ENCODE measurements at regions not wholly inside any gene's neighbourhood (a gene's known extent, or its start where the extent isn't known, plus 50 kb on each side); places are given as distances from the start of the nearest gene placed in this dataset.
A peak's percentile ranks its signal among the peaks of the same experiment; 100 is the strongest.

DNA sequence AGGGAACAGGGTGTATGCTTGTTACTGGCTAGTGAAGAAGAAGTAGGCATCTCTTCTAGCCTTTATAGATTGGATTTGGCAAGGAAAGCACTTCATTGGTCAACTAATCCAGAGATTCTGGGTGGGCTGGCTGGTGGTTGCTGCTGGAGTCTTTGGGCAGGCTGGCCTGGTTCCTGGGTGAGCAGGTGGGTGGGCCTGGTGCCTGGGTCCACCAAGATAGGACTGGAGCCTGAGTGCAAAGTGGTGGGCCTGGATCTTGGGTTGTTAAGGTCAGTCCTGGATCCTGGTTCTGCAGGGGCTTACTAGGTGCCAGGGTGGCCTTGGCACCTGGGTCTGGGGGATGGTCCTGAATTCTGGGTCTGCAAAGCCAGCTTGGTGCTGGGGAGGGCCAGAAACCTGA is 482.4 kb upstream of the GHITM start:
- H3K4me3 ChIP-seq (ENCODE audit: low read length in 3 of 3) = no peak overlapping the region
- FAIRE-seq = no peak
- no peaks in the 10 kb centered on the region for H3K4me1 ChIP-seq (ENCODE audit: control insufficient read depth in 2 of 3, insufficient read depth in 2 of 3, low read depth in 1 of 3, low read length in 3 of 3)
- no peak overlapping the region for H3K9ac ChIP-seq (ENCODE audit: low read length in 3 of 3)
- DNase-seq = peak in 1 of 5 donors; percentile 23
- no peaks in the 10 kb centered on the region for H3K27me3 ChIP-seq (ENCODE audit: control insufficient read depth, insufficient read depth, low read length)
- no peaks in the 10 kb centered on the region for H3K36me3 ChIP-seq (ENCODE audit: control insufficient read depth in 2 of 3, insufficient read depth in 3 of 3, low read length in 3 of 3)
- intact Hi-C loops (cut with DNase I) = no loop called here
- no peaks in the 10 kb centered on the region for H3K9me3 ChIP-seq (ENCODE audit: control insufficient read depth in 2 of 3, insufficient read depth in 1 of 3, low read length in 3 of 3)
- no peak overlapping the region for H3K27ac ChIP-seq (ENCODE audit: low read depth in 2 of 2, low read length in 2 of 2)
- TF ChIP-seq, protein P1, sequence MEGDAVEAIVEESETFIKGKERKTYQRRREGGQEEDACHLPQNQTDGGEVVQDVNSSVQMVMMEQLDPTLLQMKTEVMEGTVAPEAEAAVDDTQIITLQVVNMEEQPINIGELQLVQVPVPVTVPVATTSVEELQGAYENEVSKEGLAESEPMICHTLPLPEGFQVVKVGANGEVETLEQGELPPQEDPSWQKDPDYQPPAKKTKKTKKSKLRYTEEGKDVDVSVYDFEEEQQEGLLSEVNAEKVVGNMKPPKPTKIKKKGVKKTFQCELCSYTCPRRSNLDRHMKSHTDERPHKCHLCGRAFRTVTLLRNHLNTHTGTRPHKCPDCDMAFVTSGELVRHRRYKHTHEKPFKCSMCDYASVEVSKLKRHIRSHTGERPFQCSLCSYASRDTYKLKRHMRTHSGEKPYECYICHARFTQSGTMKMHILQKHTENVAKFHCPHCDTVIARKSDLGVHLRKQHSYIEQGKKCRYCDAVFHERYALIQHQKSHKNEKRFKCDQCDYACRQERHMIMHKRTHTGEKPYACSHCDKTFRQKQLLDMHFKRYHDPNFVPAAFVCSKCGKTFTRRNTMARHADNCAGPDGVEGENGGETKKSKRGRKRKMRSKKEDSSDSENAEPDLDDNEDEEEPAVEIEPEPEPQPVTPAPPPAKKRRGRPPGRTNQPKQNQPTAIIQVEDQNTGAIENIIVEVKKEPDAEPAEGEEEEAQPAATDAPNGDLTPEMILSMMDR (IDR thresholded peaks at IDR 0.05; ENCODE audit: borderline replicate concordance, extremely low read depth, insufficient read depth) = no peak

DNA sequence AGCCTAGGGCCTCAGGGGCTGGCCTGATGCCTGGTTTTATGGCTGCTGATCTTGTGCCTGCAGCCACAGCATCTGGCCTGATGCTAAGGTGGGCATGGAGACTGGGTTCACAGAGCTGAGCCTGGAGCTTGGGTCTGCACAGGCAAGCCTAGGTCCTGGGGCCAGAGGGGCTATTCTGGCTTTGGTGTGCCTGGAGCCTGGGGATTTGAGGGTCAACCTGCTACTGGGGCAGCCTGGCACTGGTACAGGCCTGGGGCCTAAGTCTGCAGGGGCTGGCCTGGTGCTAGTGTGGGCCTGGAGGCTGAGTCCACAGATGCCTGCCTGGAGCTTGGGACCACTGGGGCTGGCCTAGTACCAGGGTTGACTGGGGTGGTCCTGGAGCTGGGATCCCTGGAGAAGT is 481.8 kb upstream of the GHITM start:
- Histone ChIP-seq H3K9me3 (ENCODE audit: control insufficient read depth in 2 of 3, insufficient read depth in 1 of 3, low read length in 3 of 3) (no peaks in the 10 kb centered on the region), H3K4me1 (ENCODE audit: control insufficient read depth in 2 of 3, insufficient read depth in 2 of 3, low read depth in 1 of 3, low read length in 3 of 3) (no peaks in the 10 kb centered on the region), H3K36me3 (ENCODE audit: control insufficient read depth in 2 of 3, insufficient read depth in 3 of 3, low read length in 3 of 3) (no peaks in the 10 kb centered on the region), H3K27ac (ENCODE audit: low read depth in 2 of 2, low read length in 2 of 2) (no peak overlapping the region), H3K9ac (ENCODE audit: low read length in 3 of 3) (no peak overlapping the region), H3K4me3 (ENCODE audit: low read length in 3 of 3) (no peak overlapping the region), H3K27me3 (ENCODE audit: control insufficient read depth, insufficient read depth, low read length) (no peaks in the 10 kb centered on the region)
- TF ChIP-seq, protein P1 (IDR thresholded peaks at IDR 0.05; ENCODE audit: borderline replicate concordance, extremely low read depth, insufficient read depth) = no peak
- FAIRE-seq (no peak), DNase-seq (peak in 1 of 5 donors; percentile 53)
- intact Hi-C loops (cut with DNase I) = no loop called here

DNA sequence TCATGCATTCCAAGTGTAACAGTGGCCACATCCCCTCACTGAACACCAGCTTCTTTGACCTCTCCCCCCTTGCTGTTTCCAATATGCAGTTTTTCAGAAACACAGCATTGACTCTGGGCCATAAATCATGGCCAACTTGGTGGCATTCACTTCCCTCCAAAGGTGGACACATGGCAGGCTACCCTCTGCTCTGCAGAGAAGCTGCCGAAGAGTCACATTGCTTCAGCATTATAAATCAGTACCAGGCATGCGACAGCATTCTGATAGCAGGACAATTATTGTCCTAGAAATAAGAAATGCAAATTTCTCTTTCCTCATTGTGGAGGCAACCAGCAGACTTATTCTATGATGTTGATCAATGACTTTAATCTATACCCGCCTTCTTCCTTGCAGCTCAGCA is 475.4 kb upstream of the GHITM start:
- Histone ChIP-seq H3K9ac (ENCODE audit: low read length in 3 of 3) (no peak overlapping the region), H3K36me3 (ENCODE audit: control insufficient read depth in 2 of 3, insufficient read depth in 3 of 3, low read length in 3 of 3) (no peaks in the 10 kb centered on the region), H3K4me1 (ENCODE audit: control insufficient read depth in 2 of 3, insufficient read depth in 2 of 3, low read depth in 1 of 3, low read length in 3 of 3) (no peaks in the 10 kb centered on the region), H3K27me3 (ENCODE audit: control insufficient read depth, insufficient read depth, low read length) (no peaks in the 10 kb centered on the region), H3K4me3 (ENCODE audit: low read length in 3 of 3) (no peak overlapping the region), H3K27ac (ENCODE audit: low read depth in 2 of 2, low read length in 2 of 2) (no peak overlapping the region), H3K9me3 (ENCODE audit: control insufficient read depth in 2 of 3, insufficient read depth in 1 of 3, low read length in 3 of 3) (no peaks in the 10 kb centered on the region)
- intact Hi-C loops (cut with DNase I) = no loop called here
- DNase-seq (peak in 1 of 5 donors; percentile 15), FAIRE-seq (no peak)
- TF ChIP-seq, protein P1 (IDR thresholded peaks at IDR 0.05; ENCODE audit: borderline replicate concordance, extremely low read depth, insufficient read depth) = no peak

- DNase-seq = no peak
- no peak overlapping the region for H3K9ac ChIP-seq (ENCODE audit: low read length in 3 of 3)
- intact Hi-C loops (cut with DNase I) = no loop called here
- H3K9me3 ChIP-seq (ENCODE audit: control insufficient read depth in 2 of 3, insufficient read depth in 1 of 3, low read length in 3 of 3) = no peaks in the 10 kb centered on the region
- no peaks in the 10 kb centered on the region for H3K36me3 ChIP-seq (ENCODE audit: control insufficient read depth in 2 of 3, insufficient read depth in 3 of 3, low read length in 3 of 3)
- no peaks in the 10 kb centered on the region for H3K4me1 ChIP-seq (ENCODE audit: control insufficient read depth in 2 of 3, insufficient read depth in 2 of 3, low read depth in 1 of 3, low read length in 3 of 3)
- TF ChIP-seq, protein P1 (IDR thresholded peaks at IDR 0.05; ENCODE audit: borderline replicate concordance, extremely low read depth, insufficient read depth) = no peak
- FAIRE-seq = no peak
- no peak overlapping the region for H3K27ac ChIP-seq (ENCODE audit: low read depth in 2 of 2, low read length in 2 of 2)
- no peak overlapping the region for H3K4me3 ChIP-seq (ENCODE audit: low read length in 3 of 3)
- no peaks in the 10 kb centered on the region for H3K27me3 ChIP-seq (ENCODE audit: control insufficient read depth, insufficient read depth, low read length)
These were observed 472.5 kb upstream of the GHITM start for GRCh38 chr10:83666762-83667161.
